CD4-positive, alpha-beta T cell (primary cell): ENCODE measurements at regions not wholly inside any gene's neighbourhood (a gene's known extent, or its start where the extent isn't known, plus 50 kb on each side); places are given as distances from the start of the nearest gene placed in this dataset.

Source experiments
- ATAC-seq: fragments of 200-7000 bp; cut with Tn5 transposase; one replicate; pipeline ENCODE4 v1.10.0; 2022; ENCODE audit warnings: mild to moderate bottlenecking; ENCODE audit not compliant: poor library complexity
- CTCF ChIA-PET: fragments of 350-600 bp; sonication (Branson Sonifier 250); formaldehyde crosslinking; loops from one replicate; lab custom pipeline; 2021; ENCODE audit warnings: antibody characterized with exemption, inconsistent platforms; lab: Charles Lee
- POLR2A ChIA-PET: fragments of 350-600 bp; sonication (Branson Sonifier 250); formaldehyde crosslinking; loops from one replicate; lab custom pipeline; 2021; ENCODE audit warnings: antibody characterized with exemption, inconsistent platforms; lab: Charles Lee
- DNase-seq, 14 experiments: peaks; one replicate each; pipeline ENCODE4 v3.0.0-alpha.2; 2013 to 2020; ENCODE audit warnings: mixed read lengths in 2 of 14
- H3K27ac ChIP-seq, 2 donors: one replicate each; pipeline versions ENCODE4 v1.5.1 to v1.7.0; 2013; ENCODE audit warnings: low read length in 2 of 2, low read depth in 1 of 2, mild to moderate bottlenecking in 1 of 2
- H3K27me3 ChIP-seq, 2 experiments: 1 replicate in 1 of 2; 2 replicates in 1 of 2; pipeline versions ENCODE4 v1.6.1 to v1.7.0; 2013; ENCODE audit warnings: low read length in 2 of 2, control low read depth in 1 of 2, mild to moderate bottlenecking in 1 of 2, moderate library complexity in 1 of 2; ENCODE audit not compliant: insufficient read depth in 2 of 2, control insufficient read depth in 1 of 2
- H3K36me3 ChIP-seq: one replicate; pipeline ENCODE4 v1.6.1; 2013; ENCODE audit warnings: low read length, control low read depth; ENCODE audit not compliant: insufficient read depth
- H3K4me1 ChIP-seq: one replicate; pipeline ENCODE4 v1.6.1; 2013; ENCODE audit warnings: low read length, control low read depth; ENCODE audit not compliant: insufficient read depth
- H3K4me3 ChIP-seq: one replicate; pipeline ENCODE4 v1.5.1; 2013; ENCODE audit warnings: mild to moderate bottlenecking, low read length, moderate library complexity
- H3K9me3 ChIP-seq, 2 experiments: 1 replicate in 1 of 2; 2 replicates in 1 of 2; pipeline versions ENCODE4 v1.6.1 to v1.7.0; 2013; ENCODE audit warnings: low read length in 2 of 2, mild to moderate bottlenecking in 2 of 2, control low read depth in 1 of 2, moderate library complexity in 1 of 2; ENCODE audit not compliant: control insufficient read depth in 1 of 2, insufficient read depth in 1 of 2
- H3K27ac Mint-ChIP-seq: one replicate; pipeline ENCODE4 v1.8.0; 2020; ENCODE audit warnings: mixed read lengths
- H3K27me3 Mint-ChIP-seq: one replicate; pipeline ENCODE4 v1.8.0; 2021; ENCODE audit warnings: mixed read lengths
- H3K36me3 Mint-ChIP-seq: one replicate; pipeline ENCODE4 v1.8.0; 2021; ENCODE audit warnings: low read depth, mixed read lengths
- H3K4me1 Mint-ChIP-seq: one replicate; pipeline ENCODE4 v1.8.0; 2021; ENCODE audit warnings: low read depth, mixed read lengths
- H3K4me3 Mint-ChIP-seq: one replicate; pipeline ENCODE4 v1.8.0; 2020; ENCODE audit warnings: mild to moderate bottlenecking, mixed read lengths
- H3K9me3 Mint-ChIP-seq: one replicate; pipeline ENCODE4 v1.8.0; 2020; ENCODE audit warnings: mixed read lengths
- CTCF ChIP-seq: fragments of 200-600 bp; IDR thresholded peaks from one replicate; pipeline ENCODE4 v1.8.0; 2022; ENCODE audit warnings: antibody characterized with exemption, mild to moderate bottlenecking
- intact Hi-C, 2 experiments: fragments of 100-400 bp; cut with DNase I in 1 of 2; cut with micrococcal nuclease in 1 of 2; formaldehyde crosslinking; loops; one replicate each; pipeline versions ENCODE4 v1.15.1 to v1.9.0; 2023 to 2025; cut with DNase I, micrococcal nuclease

GRCh38 chr22:48486134-48486532, 1341.5 kb downstream of the BRD1 start:
- POLR2A ChIA-PET: no interaction called here
- H3K27me3 ChIP-seq: peaks cover 28 to 29% of the 10 kb centered on the region in 2 experiments

GRCh38 chr22:48485149-48486133, 1342.2 kb downstream of the BRD1 start:
- Histone ChIP-seq H3K4me3 (no peak overlapping the region), H3K9me3 (peaks cover 0 to 2% of the 10 kb centered on the region in 2 experiments), H3K36me3 (no peaks in the 10 kb centered on the region), H3K4me1 (no peaks in the 10 kb centered on the region), H3K27ac (no peak overlapping the region), H3K27me3 (peaks cover 22% of the 10 kb centered on the region in 2 experiments)
- Mint-ChIP-seq H3K4me1 (no peaks in the 10 kb centered on the region), H3K27ac (no peak overlapping the region), H3K4me3 (no peak overlapping the region), H3K27me3 (peaks cover 31% of the 10 kb centered on the region), H3K9me3 (no peaks in the 10 kb centered on the region), H3K36me3 (no peaks in the 10 kb centered on the region)
- DNase-seq: peak in 1 of 14 experiments; percentile 4
- ChIA-PET POLR2A (no interaction called here), CTCF (no interaction called here)
- TF ChIP-seq CTCF: no peak
- intact Hi-C loops: no loop called here
- no peak for ATAC-seq

More at GRCh38 chr22:48486134-48486532, 1341.5 kb downstream of the BRD1 start:
- intact Hi-C loops: no loop called here
- H3K36me3 Mint-ChIP-seq: no peaks in the 10 kb centered on the region
- ATAC-seq (no peak), DNase-seq (no peak)
- CTCF ChIA-PET: no interaction called here
- peaks cover 33% of the 10 kb centered on the region for H3K27me3 Mint-ChIP-seq
- H3K27ac Mint-ChIP-seq: no peak overlapping the region
- H3K4me1 ChIP-seq: no peaks in the 10 kb centered on the region
- H3K36me3 ChIP-seq: no peaks in the 10 kb centered on the region
- no peaks in the 10 kb centered on the region for H3K9me3 Mint-ChIP-seq
- H3K4me3 Mint-ChIP-seq: no peak overlapping the region
- H3K27ac ChIP-seq: no peak overlapping the region
- no peak for TF ChIP-seq CTCF
- peaks cover 0 to 9% of the 10 kb centered on the region in 2 experiments for H3K9me3 ChIP-seq
- H3K4me3 ChIP-seq: no peak overlapping the region
- no peaks in the 10 kb centered on the region for H3K4me1 Mint-ChIP-seq

GRCh38 chr22:48483764-48484528, 1343.7 kb downstream of the BRD1 start:
- no peaks in the 10 kb centered on the region for H3K9me3 Mint-ChIP-seq
- no peak overlapping the region for H3K4me3 Mint-ChIP-seq
- H3K27ac ChIP-seq: no peak overlapping the region
- H3K36me3 ChIP-seq: no peaks in the 10 kb centered on the region
- H3K4me1 Mint-ChIP-seq: no peaks in the 10 kb centered on the region
- no peak overlapping the region for H3K4me3 ChIP-seq
- H3K27me3 Mint-ChIP-seq: peaks cover 31% of the 10 kb centered on the region
- no peak overlapping the region for H3K27ac Mint-ChIP-seq
- ChIA-PET CTCF (no interaction called here), POLR2A (no interaction called here)
- peak in 1 of 14 experiments; percentile 17 for DNase-seq
- peaks cover 21% of the 10 kb centered on the region in 2 experiments for H3K27me3 ChIP-seq
- H3K36me3 Mint-ChIP-seq: no peaks in the 10 kb centered on the region
- no peak for ATAC-seq
- no peak for TF ChIP-seq CTCF
- no peaks in the 10 kb centered on the region for H3K4me1 ChIP-seq
- intact Hi-C loops: no loop called here
- H3K9me3 ChIP-seq: no peaks in the 10 kb centered on the region
